Liver (tissue), 3 donors: ENCODE measurements at regions not wholly inside any gene's neighbourhood (a gene's known extent, or its start where the extent isn't known, plus 50 kb on each side); places are given as distances from the start of the nearest gene placed in this dataset.

ENCODE experiments used
- EGR1 ChIP-seq, 2 donors: IDR thresholded peaks; 2 replicates each; pipeline ENCODE4 v1.6.1; 2016 to 2018; ENCODE audit warnings: antibody characterized with exemption in 2 of 2, low read depth in 2 of 2
- GABPA ChIP-seq, 2 donors: IDR thresholded peaks in 1 of 2; conservative IDR thresholded peaks in 1 of 2; 2 replicates each; pipeline ENCODE4 v1.6.1; 2016; ENCODE audit warnings: antibody characterized with exemption in 2 of 2, mild to moderate bottlenecking in 1 of 2, moderate library complexity in 1 of 2
- TF ChIP-seq, protein P1 (sequence below): IDR thresholded peaks from 2 replicates; pipeline ENCODE4 v1.6.1; 2016; ENCODE audit warnings: antibody characterized with exemption
- TF ChIP-seq, protein P2 (sequence below): fragments of 150-350 bp; IDR thresholded peaks from 2 replicates; pipeline ENCODE4 v1.5.1; 2017; ENCODE audit warnings: improper control_type of control experiment, low read depth, low read length; ENCODE audit not compliant: missing input control
- donor health status: healthy.
- donor health status: healthy.

DNA sequence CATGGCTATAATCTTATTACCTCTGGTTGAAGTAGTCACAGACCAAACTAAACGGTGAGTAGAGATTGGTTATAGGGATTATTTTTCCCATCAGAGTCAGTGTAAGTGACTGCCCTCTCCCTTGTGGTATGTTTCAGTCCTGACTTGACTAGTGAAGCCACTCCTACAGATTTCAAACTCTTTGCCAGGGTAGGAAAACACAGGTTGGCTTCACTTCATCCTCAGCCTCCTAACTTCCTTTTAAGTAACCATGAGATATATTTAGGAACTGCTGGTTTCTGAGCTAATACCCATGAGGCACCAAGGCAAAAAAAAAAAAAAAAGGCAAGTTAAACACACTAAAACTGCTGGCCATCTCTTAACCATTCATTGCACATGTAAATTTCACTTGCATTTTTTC, 349.2 kb upstream of the MCTP2 start:
- TF ChIP-seq EGR1 (IDR thresholded peaks at IDR 0.05; ENCODE audit: low read depth in 2 of 2) (no peak), GABPA (IDR thresholded peaks at IDR 0.05 in 1 of 2, conservative IDR thresholded peaks at IDR 0.05 in 1 of 2) (no peak)
- TF ChIP-seq, protein P1, sequence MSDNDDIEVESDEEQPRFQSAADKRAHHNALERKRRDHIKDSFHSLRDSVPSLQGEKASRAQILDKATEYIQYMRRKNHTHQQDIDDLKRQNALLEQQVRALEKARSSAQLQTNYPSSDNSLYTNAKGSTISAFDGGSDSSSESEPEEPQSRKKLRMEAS, result no peak
- TF ChIP-seq, protein P2, sequence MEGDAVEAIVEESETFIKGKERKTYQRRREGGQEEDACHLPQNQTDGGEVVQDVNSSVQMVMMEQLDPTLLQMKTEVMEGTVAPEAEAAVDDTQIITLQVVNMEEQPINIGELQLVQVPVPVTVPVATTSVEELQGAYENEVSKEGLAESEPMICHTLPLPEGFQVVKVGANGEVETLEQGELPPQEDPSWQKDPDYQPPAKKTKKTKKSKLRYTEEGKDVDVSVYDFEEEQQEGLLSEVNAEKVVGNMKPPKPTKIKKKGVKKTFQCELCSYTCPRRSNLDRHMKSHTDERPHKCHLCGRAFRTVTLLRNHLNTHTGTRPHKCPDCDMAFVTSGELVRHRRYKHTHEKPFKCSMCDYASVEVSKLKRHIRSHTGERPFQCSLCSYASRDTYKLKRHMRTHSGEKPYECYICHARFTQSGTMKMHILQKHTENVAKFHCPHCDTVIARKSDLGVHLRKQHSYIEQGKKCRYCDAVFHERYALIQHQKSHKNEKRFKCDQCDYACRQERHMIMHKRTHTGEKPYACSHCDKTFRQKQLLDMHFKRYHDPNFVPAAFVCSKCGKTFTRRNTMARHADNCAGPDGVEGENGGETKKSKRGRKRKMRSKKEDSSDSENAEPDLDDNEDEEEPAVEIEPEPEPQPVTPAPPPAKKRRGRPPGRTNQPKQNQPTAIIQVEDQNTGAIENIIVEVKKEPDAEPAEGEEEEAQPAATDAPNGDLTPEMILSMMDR, result no peak
